ENCODE measurements at regions not wholly inside any gene's neighbourhood (a gene's known extent, or its start where the extent isn't known, plus 50 kb on each side); places are given as distances from the start of the nearest gene placed in this dataset.

DNA sequence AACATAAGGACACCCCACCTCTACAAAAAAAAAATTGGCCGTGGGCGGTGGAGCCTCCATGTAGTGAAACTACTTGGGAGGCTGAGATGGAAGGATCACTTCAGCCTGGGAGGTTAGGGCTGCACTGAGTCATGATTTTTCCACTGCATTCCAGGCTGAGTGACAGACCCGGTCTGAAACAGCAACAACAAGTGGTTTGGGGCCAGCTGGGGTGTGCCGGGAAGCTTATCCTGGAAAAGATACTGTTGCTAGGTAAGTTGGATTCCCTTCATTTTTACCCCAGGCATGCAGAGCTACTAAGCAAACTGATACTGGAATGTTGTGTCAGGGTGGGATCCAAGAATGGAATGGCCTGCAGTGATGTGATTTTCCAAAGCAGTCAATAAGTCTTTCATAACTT, 57.0 kb downstream of the XAGE2 start:
- 0 to 50% methylated on average over 1 to 4 of the region's 4 CpGs for WGBS, 2 experiments (ENCODE audit: low coverage in 1 of 2, low lambda C conversion rate in 2 of 2, missing lambda C conversion rate in 2 of 2)
- Histone ChIP-seq H3K4me3 (no peak overlapping the region), H3K36me3 (ENCODE audit: low read depth) (no peaks in the 10 kb centered on the region), H3K9me3 (ENCODE audit: low read depth) (no peaks in the 10 kb centered on the region), H3K79me2 (ENCODE audit: insufficient read depth) (no peaks in the 10 kb centered on the region), H3K9me2 (ENCODE audit: insufficient read depth) (no peaks in the 10 kb centered on the region), H2AFZ (no peak overlapping the region), H4K20me1 (ENCODE audit: insufficient read depth) (no peaks in the 10 kb centered on the region), H3K27ac (no peak overlapping the region; the same call in 1 of the 2 replicates), H3K4me2 (ENCODE audit: unreplicated experiment) (no peak overlapping the region), H3K27me3 (replicated peaks; ENCODE audit: insufficient read depth) (no peaks in the 10 kb centered on the region), H3F3A (ENCODE audit: insufficient read depth) (peaks cover 6% of the 10 kb centered on the region; the same call in 1 of the 2 replicates), H3K4me1 (ENCODE audit: insufficient read depth) (peaks cover 32% of the 10 kb centered on the region), H3K9ac (no peak overlapping the region)
- TF ChIP-seq EZH2phosphoT487 (IDR thresholded peaks at IDR 0.05; ENCODE audit: insufficient read depth, low read depth): no peak
- TF ChIP-seq EZH2 (IDR thresholded peaks at IDR 0.05; ENCODE audit: insufficient read depth, poor library complexity, severe bottlenecking): no peak
- in situ Hi-C loops (cut with MboI): no loop called here
- DNase-seq: peak; percentile 29

DNA sequence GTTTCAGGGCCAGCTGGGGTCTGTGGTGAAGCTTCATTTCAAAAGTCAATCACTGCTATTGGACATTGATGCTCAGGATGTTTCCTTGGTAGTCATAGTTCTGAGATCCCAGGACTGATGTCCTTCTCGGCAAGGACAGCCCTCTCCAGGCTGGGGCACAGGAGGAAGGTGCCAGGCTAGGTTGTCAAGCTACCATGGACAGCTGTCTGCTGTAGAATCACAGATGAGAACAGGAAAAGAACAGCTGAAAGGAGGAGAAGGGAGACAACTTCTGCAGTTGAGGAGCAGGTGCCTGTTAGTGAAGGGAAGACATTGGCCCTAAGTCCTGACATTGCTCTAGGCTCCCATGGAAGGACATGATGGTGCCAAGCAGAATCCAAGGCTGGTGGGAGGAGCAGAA, 58.0 kb downstream of the XAGE2 start:
- H3K9me2 ChIP-seq (ENCODE audit: insufficient read depth): no peaks in the 10 kb centered on the region
- no peaks in the 10 kb centered on the region for H3K79me2 ChIP-seq (ENCODE audit: insufficient read depth)
- peaks cover 32% of the 10 kb centered on the region for H3K4me1 ChIP-seq (ENCODE audit: insufficient read depth)
- H3K27me3 ChIP-seq (replicated peaks; ENCODE audit: insufficient read depth): no peaks in the 10 kb centered on the region
- peak; percentile 14 for DNase-seq
- H4K20me1 ChIP-seq (ENCODE audit: insufficient read depth): no peaks in the 10 kb centered on the region
- no peaks in the 10 kb centered on the region for H3K36me3 ChIP-seq (ENCODE audit: low read depth)
- H3K4me3 ChIP-seq: no peak overlapping the region
- H3K27ac ChIP-seq: no peak overlapping the region
- no peak for TF ChIP-seq EZH2phosphoT487 (IDR thresholded peaks at IDR 0.05; ENCODE audit: insufficient read depth, low read depth)
- TF ChIP-seq EZH2 (IDR thresholded peaks at IDR 0.05; ENCODE audit: insufficient read depth, poor library complexity, severe bottlenecking): no peak
- no peak overlapping the region for H2AFZ ChIP-seq
- H3K9me3 ChIP-seq (ENCODE audit: low read depth): no peaks in the 10 kb centered on the region
- H3F3A ChIP-seq (ENCODE audit: insufficient read depth): peaks cover 6% of the 10 kb centered on the region; the same call in 1 of the 2 replicates
- no peak overlapping the region for H3K4me2 ChIP-seq (ENCODE audit: unreplicated experiment)
- no peak overlapping the region for H3K9ac ChIP-seq
- in situ Hi-C loops (cut with MboI): no loop called here
- WGBS, 2 experiments (ENCODE audit: low coverage in 1 of 2, low lambda C conversion rate in 2 of 2, missing lambda C conversion rate in 2 of 2): 15 to 31% methylated on average over 1 of the region's 1 CpG

GRCh38 chrX:52437212-52437611, 58.4 kb upstream of the XAGE1A start:
- TF ChIP-seq EZH2phosphoT487 (IDR thresholded peaks at IDR 0.05; ENCODE audit: insufficient read depth, low read depth) (no peak), EZH2 (IDR thresholded peaks at IDR 0.05; ENCODE audit: insufficient read depth, poor library complexity, severe bottlenecking) (no peak)
- in situ Hi-C loops (cut with MboI): no loop called here

More at GRCh38 chrX:52437212-52437611, 58.4 kb upstream of the XAGE1A start:
- 19 to 40% methylated on average over 3 of the region's 3 CpGs for WGBS, 2 experiments (ENCODE audit: low coverage in 1 of 2, low lambda C conversion rate in 2 of 2, missing lambda C conversion rate in 2 of 2)
- no peak for DNase-seq
- Histone ChIP-seq H3K9me3 (ENCODE audit: low read depth) (no peaks in the 10 kb centered on the region), H3K9me2 (ENCODE audit: insufficient read depth) (no peaks in the 10 kb centered on the region), H3K4me3 (no peak overlapping the region), H2AFZ (no peak overlapping the region), H3K36me3 (ENCODE audit: low read depth) (no peaks in the 10 kb centered on the region), H3K79me2 (ENCODE audit: insufficient read depth) (no peaks in the 10 kb centered on the region), H3K4me1 (ENCODE audit: insufficient read depth) (no peaks in the 10 kb centered on the region), H3K9ac (no peak overlapping the region), H3K27ac (no peak overlapping the region), H3K27me3 (replicated peaks; ENCODE audit: insufficient read depth) (no peaks in the 10 kb centered on the region), H3K4me2 (ENCODE audit: unreplicated experiment) (no peak overlapping the region), H4K20me1 (ENCODE audit: insufficient read depth) (no peaks in the 10 kb centered on the region), H3F3A (ENCODE audit: insufficient read depth) (no peaks in the 10 kb centered on the region)

All from GM23248 (cell line).